Fibroblast of villous mesenchyme (primary cell): ENCODE measurements at regions not wholly inside any gene's neighbourhood (a gene's known extent, or its start where the extent isn't known, plus 50 kb on each side); places are given as distances from the start of the nearest gene placed in this dataset.
"Not testable (repeated sequence)": the region's sequence is repeated elsewhere in the genome, so short reads cannot be mapped to it uniquely, and the experiment has no call there.

Experiments
- DNase-seq: peaks from one replicate; pipeline ENCODE4 v3.0.0-alpha.2; 2010; ENCODE audit warnings: low read depth
- H3K4me3 ChIP-seq: 2 replicates; pipeline ENCODE4 v1.5.1; 2011; ENCODE audit warnings: low read depth, mild to moderate bottlenecking, low read length
- TF ChIP-seq, protein P1 (sequence below): IDR thresholded peaks from 2 replicates; pipeline ENCODE4 v1.5.1; 2012; ENCODE audit warnings: low read depth, mild to moderate bottlenecking, low read length; ENCODE audit not compliant: insufficient read depth

DNA sequence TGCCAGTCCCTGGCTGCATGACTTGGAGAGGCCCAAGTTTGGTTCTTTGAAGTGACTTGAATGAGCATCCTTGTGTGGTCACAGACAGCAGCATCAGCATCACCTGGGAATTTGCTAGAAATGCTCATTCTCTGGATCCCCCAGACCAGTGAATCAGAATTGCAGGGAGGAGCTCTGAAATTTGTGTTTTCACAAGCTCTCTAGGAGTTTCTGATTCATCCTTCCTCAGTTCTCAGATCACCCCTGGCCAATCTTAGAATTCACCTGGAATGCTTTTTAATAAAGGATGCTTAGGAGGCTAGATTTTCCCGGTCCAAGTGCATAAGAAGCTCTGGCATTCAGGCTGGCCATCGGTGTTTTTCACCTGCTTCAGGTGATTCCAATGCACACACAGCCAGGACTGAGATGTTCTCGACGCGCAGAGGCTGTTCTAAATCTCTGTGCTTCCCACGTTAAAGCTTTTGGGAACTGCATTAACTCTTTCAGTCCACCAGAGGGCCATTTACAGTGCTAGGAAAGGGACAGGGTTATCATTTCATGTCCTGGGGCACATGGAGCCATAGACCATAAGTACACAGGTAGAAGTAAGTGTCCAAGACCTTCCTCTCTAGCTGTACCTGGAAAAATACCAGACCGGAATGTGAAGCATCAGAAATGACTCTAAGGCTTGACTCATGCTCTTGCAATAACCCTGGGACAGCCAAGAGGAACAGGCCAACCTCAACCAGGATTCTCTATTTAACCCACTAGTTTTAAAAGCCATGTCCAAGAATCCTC, 85.7 kb upstream of the XYLT1 start:
- no peak overlapping the region for H3K4me3 ChIP-seq
- peak; percentile 27 for DNase-seq
- TF ChIP-seq, protein P1, sequence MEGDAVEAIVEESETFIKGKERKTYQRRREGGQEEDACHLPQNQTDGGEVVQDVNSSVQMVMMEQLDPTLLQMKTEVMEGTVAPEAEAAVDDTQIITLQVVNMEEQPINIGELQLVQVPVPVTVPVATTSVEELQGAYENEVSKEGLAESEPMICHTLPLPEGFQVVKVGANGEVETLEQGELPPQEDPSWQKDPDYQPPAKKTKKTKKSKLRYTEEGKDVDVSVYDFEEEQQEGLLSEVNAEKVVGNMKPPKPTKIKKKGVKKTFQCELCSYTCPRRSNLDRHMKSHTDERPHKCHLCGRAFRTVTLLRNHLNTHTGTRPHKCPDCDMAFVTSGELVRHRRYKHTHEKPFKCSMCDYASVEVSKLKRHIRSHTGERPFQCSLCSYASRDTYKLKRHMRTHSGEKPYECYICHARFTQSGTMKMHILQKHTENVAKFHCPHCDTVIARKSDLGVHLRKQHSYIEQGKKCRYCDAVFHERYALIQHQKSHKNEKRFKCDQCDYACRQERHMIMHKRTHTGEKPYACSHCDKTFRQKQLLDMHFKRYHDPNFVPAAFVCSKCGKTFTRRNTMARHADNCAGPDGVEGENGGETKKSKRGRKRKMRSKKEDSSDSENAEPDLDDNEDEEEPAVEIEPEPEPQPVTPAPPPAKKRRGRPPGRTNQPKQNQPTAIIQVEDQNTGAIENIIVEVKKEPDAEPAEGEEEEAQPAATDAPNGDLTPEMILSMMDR: peak; percentile 65

DNA sequence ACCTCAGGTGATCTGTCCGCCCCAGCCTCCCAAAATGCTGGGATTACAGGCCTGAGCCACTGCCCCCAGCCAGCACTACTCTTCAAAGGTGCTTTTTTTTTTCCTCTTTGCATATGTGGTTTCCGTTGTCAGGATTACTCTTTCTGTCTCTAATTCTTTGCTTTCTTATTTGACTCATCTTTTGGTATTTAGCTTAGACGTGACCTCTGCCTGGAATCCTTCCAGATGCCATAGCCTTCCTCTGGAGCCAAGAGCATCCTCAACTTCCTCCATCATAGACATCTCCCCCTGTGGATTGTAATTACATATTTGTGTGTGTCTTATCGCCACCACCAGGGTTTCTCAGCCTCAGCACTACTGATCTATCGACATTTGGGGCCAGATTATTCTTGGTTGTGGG, 84.4 kb upstream of the XYLT1 start:
- H3K4me3 ChIP-seq: no peak overlapping the region
- peak; percentile 56 for DNase-seq
- TF ChIP-seq, protein P1: no peak

DNA sequence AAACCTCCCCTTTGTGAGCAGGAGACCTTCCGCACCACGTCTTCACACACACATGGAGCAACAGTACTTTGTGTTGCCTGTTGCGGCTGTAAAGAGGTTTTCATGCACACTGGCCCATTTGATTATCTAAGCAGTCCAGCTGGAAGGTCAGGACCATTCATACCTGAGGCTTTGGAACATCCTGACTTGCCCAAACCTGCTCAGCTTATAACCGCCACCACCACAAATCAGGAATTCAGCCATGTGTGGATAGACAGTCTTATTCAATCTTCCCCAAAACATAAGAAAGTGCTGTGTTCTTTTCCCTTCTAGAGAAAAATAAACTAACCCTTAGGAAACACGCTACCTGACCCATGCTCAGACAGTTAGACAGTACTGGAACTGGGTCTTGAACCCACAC, 81.6 kb upstream of the XYLT1 start:
- DNase-seq: no peak
- TF ChIP-seq, protein P1: no peak
- no peak overlapping the region for H3K4me3 ChIP-seq

DNA sequence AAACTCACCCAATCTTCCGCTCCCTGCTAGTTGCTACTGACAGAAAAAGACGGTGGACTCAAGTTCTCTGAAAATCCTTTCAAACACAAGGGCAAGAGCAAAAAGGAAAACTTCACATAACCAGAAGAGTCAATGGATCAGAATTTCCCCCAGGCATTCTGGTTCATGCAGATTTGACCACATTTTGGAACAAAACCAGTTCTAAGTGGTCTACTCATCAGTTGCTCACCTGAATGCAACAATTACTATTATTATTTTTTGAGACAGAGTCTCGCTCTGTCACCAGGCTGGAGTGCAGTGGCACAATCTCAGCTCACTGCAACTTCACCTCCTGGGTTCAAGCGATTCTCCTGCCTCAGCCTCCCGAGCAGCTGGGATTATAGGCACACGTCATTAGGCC, 80.9 kb upstream of the XYLT1 start:
- not testable (repeated sequence) for H3K4me3 ChIP-seq, DNase-seq

DNA sequence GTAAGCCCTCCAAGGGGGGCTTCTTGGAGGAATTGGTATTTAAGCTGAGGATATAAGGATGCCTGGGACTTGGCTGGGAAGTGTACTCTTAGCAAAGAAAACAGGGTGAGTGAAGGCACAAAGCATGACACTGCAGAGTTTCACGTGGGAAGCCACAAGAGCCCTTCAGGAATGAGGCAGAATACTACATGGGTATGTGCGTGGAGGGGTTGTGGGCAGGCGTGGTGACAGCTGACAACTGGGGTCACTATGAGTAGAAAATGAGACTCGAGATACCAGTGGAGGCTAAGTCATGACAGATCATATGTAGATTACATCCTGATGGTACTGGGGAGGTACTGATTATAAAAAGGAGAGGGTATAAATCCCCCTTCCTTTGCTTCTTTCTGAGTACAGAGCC, 78.1 kb upstream of the XYLT1 start:
- no peak for DNase-seq

DNA sequence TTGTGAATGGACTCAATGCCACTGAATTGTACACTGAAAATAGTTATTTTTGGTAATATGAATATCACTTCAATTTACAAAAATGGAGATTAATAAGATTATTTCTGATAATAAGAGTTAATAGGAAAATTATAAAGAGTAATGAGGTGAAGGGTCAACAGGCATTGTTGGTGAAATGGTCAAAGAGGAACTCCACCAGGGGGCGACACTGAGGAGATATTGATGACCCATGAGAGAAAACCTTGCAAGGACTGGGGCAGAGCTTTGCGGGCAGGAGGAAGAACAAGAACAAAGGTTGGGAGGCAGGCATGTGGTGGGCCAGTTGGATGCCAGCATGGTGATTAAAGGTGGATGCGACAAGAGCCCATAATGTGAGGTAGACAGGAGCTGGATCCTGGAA, 74.0 kb upstream of the XYLT1 start:
- H3K4me3 ChIP-seq: no peak overlapping the region
- no peak for DNase-seq
- TF ChIP-seq, protein P1: peak; percentile 16

More for the DNA sequence above, 78.1 kb upstream of the XYLT1 start:
- no peak overlapping the region for H3K4me3 ChIP-seq
- TF ChIP-seq, protein P1: no peak

DNA sequence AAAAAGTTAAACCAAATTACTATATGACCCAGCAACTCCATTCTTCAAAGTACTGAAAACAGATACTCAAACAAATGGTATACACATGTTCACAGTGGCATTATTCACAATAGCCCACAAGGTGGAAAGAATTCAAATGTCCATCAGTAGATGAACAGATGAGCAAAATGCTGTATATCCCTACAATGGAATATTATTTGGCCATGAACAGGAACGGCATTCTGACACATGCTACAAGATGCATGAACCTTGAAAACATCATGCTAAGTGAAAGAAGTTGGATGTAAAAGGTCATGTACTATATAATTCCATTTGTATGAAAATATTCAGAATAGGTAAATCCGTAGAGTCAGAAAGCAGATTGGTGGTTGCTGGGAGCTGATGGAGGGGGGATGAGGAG, 73.5 kb upstream of the XYLT1 start:
- DNase-seq: no peak
- H3K4me3 ChIP-seq: no peak overlapping the region
- TF ChIP-seq, protein P1: no peak
